Spleen (tissue), 11 donors: ENCODE measurements at regions not wholly inside any gene's neighbourhood (a gene's known extent, or its start where the extent isn't known, plus 50 kb on each side); places are given as distances from the start of the nearest gene placed in this dataset.

Experiments used
- DNase-seq: peaks from one replicate; pipeline ENCODE4 v3.0.0-alpha.2; 2020
- H3K27ac ChIP-seq, 8 donors: fragments of 200-600 bp; sonication (generic) in 7 of 8; 1 replicate in 4 of 8; 2 replicates in 4 of 8; pipeline versions ENCODE4 v1.5.0 to v1.8.0; 2016 to 2021; ENCODE audit warnings: inconsistent platforms in 4 of 8, mild to moderate bottlenecking in 4 of 8, moderate library complexity in 1 of 8
- H3K27me3 ChIP-seq, 7 donors: fragments of 200-600 bp; sonication (generic) in 6 of 7; replicated peaks in 1 of 7; 1 replicate in 4 of 7; 2 replicates in 3 of 7; pipeline versions ENCODE4 v1.5.0 to v1.8.0; 2016 to 2021; ENCODE audit warnings: inconsistent platforms in 3 of 7, mild to moderate bottlenecking in 1 of 7
- H3K36me3 ChIP-seq, 6 donors: fragments of 200-600 bp; sonication (generic) in 5 of 6; 1 replicate in 4 of 6; 2 replicates in 2 of 6; pipeline versions ENCODE4 v1.5.0 to v1.8.0; 2016 to 2021; ENCODE audit warnings: inconsistent platforms in 2 of 6
- H3K4me1 ChIP-seq, 6 donors: fragments of 200-600 bp; sonication (generic) in 5 of 6; 1 replicate in 3 of 6; 2 replicates in 3 of 6; pipeline versions ENCODE4 v1.5.0 to v1.8.0; 2016 to 2021; ENCODE audit warnings: inconsistent platforms in 3 of 6
- H3K4me3 ChIP-seq, 8 donors: fragments of 200-600 bp; sonication (generic) in 7 of 8; 1 replicate in 4 of 8; 2 replicates in 4 of 8; pipeline versions ENCODE4 v1.5.0 to v1.8.0; 2016 to 2021; ENCODE audit warnings: inconsistent platforms in 4 of 8, mild to moderate bottlenecking in 4 of 8, moderate library complexity in 2 of 8
- H3K9me3 ChIP-seq, 8 donors: fragments of 200-600 bp; sonication (generic) in 7 of 8; 1 replicate in 4 of 8; 2 replicates in 4 of 8; pipeline versions ENCODE4 v1.5.0 to v1.8.0; 2016 to 2021; ENCODE audit warnings: inconsistent platforms in 4 of 8
- POLR2A ChIP-seq, 3 donors: fragments of 450-650 bp; IDR thresholded peaks; one replicate each; pipeline ENCODE4 v1.5.1; 2017; ENCODE audit warnings: antibody characterized with exemption in 3 of 3, mild to moderate bottlenecking in 1 of 3
- POLR2AphosphoS5 ChIP-seq, 3 donors: sonication (generic); formaldehyde crosslinking; IDR thresholded peaks; one replicate each; pipeline ENCODE4 v1.5.1; 2017; ENCODE audit warnings: antibody characterized with exemption in 3 of 3
- WGBS, 5 donors: extraction: QIAGEN DNeasy Blood & Tissue Kit in 3 of 5; methylation state at CpG; one replicate each; pipeline versions ENCODE4 v1.1.5 to v1.1.7; 2013 to 2018; 5-methylcytosine and 5-hydroxymethylcytosine counted together
- intact Hi-C: fragments of 100-400 bp; cut with DNase I; formaldehyde crosslinking; loops from one replicate; pipeline ENCODE4 v1.15.0; 2023; ENCODE audit warnings: low total_unique reads
- TF ChIP-seq, protein P1 (sequence below), 11 experiments: fragments of 200-600 bp in 7 of 11; fragments of 450-650 bp in 4 of 11; sonication (generic) in 4 of 11; IDR thresholded peaks in 8 of 11; conservative IDR thresholded peaks in 3 of 11; 1 replicate in 7 of 11; 2 replicates in 4 of 11; pipeline versions ENCODE4 v1.4.0 to v1.8.0; 2016 to 2021; ENCODE audit warnings: antibody characterized with exemption in 11 of 11, inconsistent platforms in 4 of 11, mild to moderate bottlenecking in 1 of 11
- donor health status: healthy with polysubstance abuse.
- donor health status: DM: no; HTN: no; CAD: no; lungs with moderate emphysema.
- donor health status: DM: no; HTN: no; CAD: no.
- donor health status: Bipolar disorder and iron deficiency.
- donor health status: healthy.
- donor health status: DM: no; HTN: no; CAD: no.
- donor health status: DM: yes; HTN: yes; CAD: no.

- H3K9me3 ChIP-seq = peaks cover 0 to 16% (median 3%) of the 10 kb centered on the region in 8 donors
- no peak overlapping the region for H3K4me3 ChIP-seq
- no peak for DNase-seq
- H3K27me3 ChIP-seq = no peaks in the 10 kb centered on the region
- 77 to 84% (median 78%) methylated on average over 4 of the region's 4 CpGs for WGBS, 5 donors
- TF ChIP-seq, protein P1, sequence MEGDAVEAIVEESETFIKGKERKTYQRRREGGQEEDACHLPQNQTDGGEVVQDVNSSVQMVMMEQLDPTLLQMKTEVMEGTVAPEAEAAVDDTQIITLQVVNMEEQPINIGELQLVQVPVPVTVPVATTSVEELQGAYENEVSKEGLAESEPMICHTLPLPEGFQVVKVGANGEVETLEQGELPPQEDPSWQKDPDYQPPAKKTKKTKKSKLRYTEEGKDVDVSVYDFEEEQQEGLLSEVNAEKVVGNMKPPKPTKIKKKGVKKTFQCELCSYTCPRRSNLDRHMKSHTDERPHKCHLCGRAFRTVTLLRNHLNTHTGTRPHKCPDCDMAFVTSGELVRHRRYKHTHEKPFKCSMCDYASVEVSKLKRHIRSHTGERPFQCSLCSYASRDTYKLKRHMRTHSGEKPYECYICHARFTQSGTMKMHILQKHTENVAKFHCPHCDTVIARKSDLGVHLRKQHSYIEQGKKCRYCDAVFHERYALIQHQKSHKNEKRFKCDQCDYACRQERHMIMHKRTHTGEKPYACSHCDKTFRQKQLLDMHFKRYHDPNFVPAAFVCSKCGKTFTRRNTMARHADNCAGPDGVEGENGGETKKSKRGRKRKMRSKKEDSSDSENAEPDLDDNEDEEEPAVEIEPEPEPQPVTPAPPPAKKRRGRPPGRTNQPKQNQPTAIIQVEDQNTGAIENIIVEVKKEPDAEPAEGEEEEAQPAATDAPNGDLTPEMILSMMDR (IDR thresholded peaks at IDR 0.05 in 8 of 11, conservative IDR thresholded peaks at IDR 0.05 in 3 of 11) = no peak
- TF ChIP-seq POLR2A (IDR thresholded peaks at IDR 0.05) (no peak), POLR2AphosphoS5 (IDR thresholded peaks at IDR 0.05) (no peak)
- no peaks in the 10 kb centered on the region for H3K4me1 ChIP-seq
- H3K36me3 ChIP-seq = no peaks in the 10 kb centered on the region
- no peak overlapping the region for H3K27ac ChIP-seq
- intact Hi-C loops = no loop called here
Measured at GRCh38 chr13:81683521-81683920, 1342.6 kb upstream of the SPRY2 start.

DNA sequence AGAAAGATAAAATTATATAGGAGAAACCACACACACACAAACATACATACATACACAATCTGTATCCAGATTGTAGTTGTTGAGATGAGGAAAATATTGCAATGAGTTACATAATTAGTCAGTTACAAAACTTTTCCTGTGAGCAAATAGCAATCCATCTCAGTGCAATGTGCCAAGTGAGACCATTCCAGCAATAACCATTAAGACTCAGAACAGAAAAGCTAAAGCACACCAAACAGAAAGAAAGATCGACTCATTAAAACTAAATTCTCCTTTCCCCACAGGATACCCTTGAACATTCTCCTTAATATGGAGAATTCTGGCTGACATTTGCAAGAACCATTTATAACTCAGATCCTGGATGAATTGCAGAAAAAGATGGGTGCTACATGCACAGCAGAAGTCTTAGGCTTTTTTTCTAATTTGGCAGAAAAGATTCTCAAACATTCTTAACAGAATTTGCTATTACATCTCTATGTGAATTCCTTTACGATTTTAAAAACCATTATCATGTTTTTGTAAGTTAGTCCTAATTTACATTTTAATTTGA, 1341.2 kb upstream of the SPRY2 start:
- Histone ChIP-seq H3K36me3 (no peaks in the 10 kb centered on the region), H3K4me3 (no peak overlapping the region), H3K9me3 (peaks cover 0 to 25% (median 16%) of the 10 kb centered on the region in 8 donors), H3K4me1 (no peaks in the 10 kb centered on the region), H3K27me3 (no peaks in the 10 kb centered on the region), H3K27ac (no peak overlapping the region)
- intact Hi-C loops = no loop called here
- TF ChIP-seq, protein P1 (IDR thresholded peaks at IDR 0.05 in 8 of 11, conservative IDR thresholded peaks at IDR 0.05 in 3 of 11) = no peak
- TF ChIP-seq POLR2A (IDR thresholded peaks at IDR 0.05) = no peak
- no peak for TF ChIP-seq POLR2AphosphoS5 (IDR thresholded peaks at IDR 0.05)
- WGBS, 5 donors = 71 to 88% (median 80%) methylated on average over 2 of the region's 2 CpGs
- no peak for DNase-seq

GRCh38 chr13:81677857-81678256, 1336.9 kb upstream of the SPRY2 start:
- H3K4me3 ChIP-seq = no peak overlapping the region
- no peak overlapping the region for H3K27ac ChIP-seq
- intact Hi-C loops = no loop called here
- no peaks in the 10 kb centered on the region for H3K27me3 ChIP-seq
- peaks cover 0 to 38% (median 18%) of the 10 kb centered on the region in 8 donors for H3K9me3 ChIP-seq
- H3K36me3 ChIP-seq = no peaks in the 10 kb centered on the region
- 69 to 78% (median 74%) methylated on average over 2 of the region's 2 CpGs for WGBS, 5 donors
- DNase-seq = no peak
- H3K4me1 ChIP-seq = no peaks in the 10 kb centered on the region
- TF ChIP-seq, protein P1 (IDR thresholded peaks at IDR 0.05 in 8 of 11, conservative IDR thresholded peaks at IDR 0.05 in 3 of 11) = no peak
- TF ChIP-seq POLR2A (IDR thresholded peaks at IDR 0.05) (no peak), POLR2AphosphoS5 (IDR thresholded peaks at IDR 0.05) (no peak)

DNA sequence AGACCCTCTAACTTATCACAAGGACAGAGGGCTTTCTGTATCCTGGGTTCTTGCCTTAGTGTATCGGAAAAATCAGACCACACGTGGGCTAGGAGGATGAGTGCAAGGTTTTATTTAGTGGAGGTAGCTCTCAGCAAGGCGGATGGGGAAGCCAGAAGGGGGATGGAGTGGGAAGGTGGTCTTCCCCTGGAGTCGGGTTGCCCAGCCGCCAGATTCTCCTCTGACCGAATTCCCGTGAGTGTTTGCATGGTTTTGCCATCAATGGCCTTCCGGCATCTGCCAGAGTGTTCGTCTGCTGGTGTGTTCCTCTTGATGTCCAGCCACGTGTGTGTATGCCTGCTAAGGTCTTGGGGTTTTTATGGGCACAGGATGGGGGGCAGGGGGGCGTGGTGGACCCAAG, 1335.1 kb upstream of the SPRY2 start:
- no peaks in the 10 kb centered on the region for H3K4me1 ChIP-seq
- no peaks in the 10 kb centered on the region for H3K27me3 ChIP-seq
- no peak for DNase-seq
- intact Hi-C loops = no loop called here
- WGBS, 5 donors = 84 to 91% (median 85%) methylated on average over 11 of the region's 11 CpGs
- TF ChIP-seq, protein P1 (IDR thresholded peaks at IDR 0.05 in 8 of 11, conservative IDR thresholded peaks at IDR 0.05 in 3 of 11) = no peak
- no peak for TF ChIP-seq POLR2AphosphoS5 (IDR thresholded peaks at IDR 0.05)
- no peak for TF ChIP-seq POLR2A (IDR thresholded peaks at IDR 0.05)
- no peaks in the 10 kb centered on the region for H3K36me3 ChIP-seq
- H3K9me3 ChIP-seq = peaks cover 0 to 38% (median 18%) of the 10 kb centered on the region in 8 donors
- H3K27ac ChIP-seq = no peak overlapping the region
- no peak overlapping the region for H3K4me3 ChIP-seq
